GM12864 (cell line): ENCODE measurements at regions not wholly inside any gene's neighbourhood (a gene's known extent, or its start where the extent isn't known, plus 50 kb on each side); places are given as distances from the start of the nearest gene placed in this dataset.

ENCODE experiments used
- DNase-seq: peaks from one replicate; pipeline ENCODE4 v3.0.0-alpha.2; 2011; ENCODE audit warnings: low read depth
- H3K4me3 ChIP-seq: 2 replicates; pipeline ENCODE4 v1.5.1; 2011; ENCODE audit warnings: mild to moderate bottlenecking, low read depth, low read length, control low read depth
- TF ChIP-seq, protein P1 (sequence below): IDR thresholded peaks from 2 replicates; pipeline ENCODE4 v1.5.1; 2011; ENCODE audit warnings: low read depth, mild to moderate bottlenecking, moderate library complexity, low read length, control low read depth, inconsistent platforms; ENCODE audit errors: missing control alignments

DNA sequence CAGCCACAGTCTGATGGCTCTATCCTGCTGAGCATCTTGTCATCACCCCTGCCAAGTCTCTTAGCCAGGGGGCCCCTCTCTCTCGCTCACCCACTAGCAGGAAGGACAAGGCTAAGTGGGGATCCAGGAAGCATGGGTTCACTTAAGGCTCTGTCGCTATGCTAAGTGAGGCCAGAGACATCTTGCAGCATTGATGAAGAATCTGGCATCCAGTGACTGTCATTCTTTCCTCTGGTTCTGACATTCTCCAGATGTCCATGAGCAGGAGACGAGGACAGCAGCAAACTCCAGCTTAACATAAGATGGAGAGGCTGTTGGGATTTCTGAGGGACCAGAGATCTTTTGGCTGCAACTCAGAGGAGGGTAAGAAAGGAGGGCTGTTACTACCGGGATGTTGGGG lies 230.2 kb downstream of the TSHZ3 start:
- DNase-seq = no peak

DNA sequence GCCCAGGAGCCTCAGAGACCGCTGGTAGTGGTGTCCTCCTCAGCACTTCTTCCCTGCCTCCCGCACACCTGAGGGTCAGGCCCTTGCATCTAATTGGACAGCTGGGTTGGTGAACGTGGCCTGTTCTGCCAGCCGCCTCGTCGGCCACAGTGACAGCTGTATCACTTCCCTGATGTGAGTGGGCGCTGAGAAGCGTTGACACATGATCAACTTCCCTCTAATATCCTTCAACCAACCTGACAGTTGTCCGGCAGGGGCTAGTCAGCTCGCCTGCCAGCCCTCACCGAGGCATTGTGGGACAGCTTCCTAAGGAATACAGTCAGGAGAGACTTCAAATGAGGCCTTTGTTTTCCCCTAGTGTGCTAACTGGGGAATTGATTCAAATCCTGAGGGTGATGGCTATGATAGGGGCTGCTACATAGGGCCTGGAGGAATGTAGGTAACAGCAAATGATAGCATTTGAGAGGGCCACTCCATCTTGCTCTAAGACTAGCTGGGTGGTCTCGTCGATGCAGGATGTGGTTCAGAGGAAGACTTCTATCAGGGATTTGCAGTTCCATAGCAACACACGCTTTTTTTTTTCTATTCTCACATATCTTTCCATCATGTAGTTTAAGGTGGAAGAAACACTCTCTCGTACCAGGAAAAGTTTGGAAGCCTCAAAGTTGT lies 230.8 kb downstream of the TSHZ3 start:
- H3K4me3 ChIP-seq = no peak overlapping the region
- TF ChIP-seq, protein P1, sequence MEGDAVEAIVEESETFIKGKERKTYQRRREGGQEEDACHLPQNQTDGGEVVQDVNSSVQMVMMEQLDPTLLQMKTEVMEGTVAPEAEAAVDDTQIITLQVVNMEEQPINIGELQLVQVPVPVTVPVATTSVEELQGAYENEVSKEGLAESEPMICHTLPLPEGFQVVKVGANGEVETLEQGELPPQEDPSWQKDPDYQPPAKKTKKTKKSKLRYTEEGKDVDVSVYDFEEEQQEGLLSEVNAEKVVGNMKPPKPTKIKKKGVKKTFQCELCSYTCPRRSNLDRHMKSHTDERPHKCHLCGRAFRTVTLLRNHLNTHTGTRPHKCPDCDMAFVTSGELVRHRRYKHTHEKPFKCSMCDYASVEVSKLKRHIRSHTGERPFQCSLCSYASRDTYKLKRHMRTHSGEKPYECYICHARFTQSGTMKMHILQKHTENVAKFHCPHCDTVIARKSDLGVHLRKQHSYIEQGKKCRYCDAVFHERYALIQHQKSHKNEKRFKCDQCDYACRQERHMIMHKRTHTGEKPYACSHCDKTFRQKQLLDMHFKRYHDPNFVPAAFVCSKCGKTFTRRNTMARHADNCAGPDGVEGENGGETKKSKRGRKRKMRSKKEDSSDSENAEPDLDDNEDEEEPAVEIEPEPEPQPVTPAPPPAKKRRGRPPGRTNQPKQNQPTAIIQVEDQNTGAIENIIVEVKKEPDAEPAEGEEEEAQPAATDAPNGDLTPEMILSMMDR = no peak
- DNase-seq = no peak

More for the DNA sequence above, 230.2 kb downstream of the TSHZ3 start:
- H3K4me3 ChIP-seq = no peak overlapping the region
- TF ChIP-seq, protein P1 = no peak

DNA sequence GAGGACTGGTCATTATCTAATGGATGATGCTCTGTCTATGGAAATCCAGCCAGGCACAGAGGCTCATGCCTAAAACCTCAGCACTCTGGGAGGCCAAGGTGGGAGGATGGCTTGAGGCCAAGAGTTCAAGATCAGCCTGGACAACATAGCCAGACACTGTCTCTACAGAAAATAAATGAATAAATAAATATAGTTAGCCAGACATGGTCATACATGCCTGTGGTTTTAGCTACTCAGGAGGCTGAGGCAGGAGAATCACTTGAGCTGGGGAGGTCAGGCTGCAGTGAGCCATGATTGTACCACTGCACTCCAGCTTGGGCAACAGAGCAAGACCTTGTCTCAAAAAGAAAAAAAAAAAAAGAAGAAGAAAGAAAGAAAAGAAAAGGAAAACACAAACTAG lies 234.7 kb downstream of the TSHZ3 start:
- H3K4me3 ChIP-seq = no peak overlapping the region
- TF ChIP-seq, protein P1 = no peak
- no peak for DNase-seq

DNA sequence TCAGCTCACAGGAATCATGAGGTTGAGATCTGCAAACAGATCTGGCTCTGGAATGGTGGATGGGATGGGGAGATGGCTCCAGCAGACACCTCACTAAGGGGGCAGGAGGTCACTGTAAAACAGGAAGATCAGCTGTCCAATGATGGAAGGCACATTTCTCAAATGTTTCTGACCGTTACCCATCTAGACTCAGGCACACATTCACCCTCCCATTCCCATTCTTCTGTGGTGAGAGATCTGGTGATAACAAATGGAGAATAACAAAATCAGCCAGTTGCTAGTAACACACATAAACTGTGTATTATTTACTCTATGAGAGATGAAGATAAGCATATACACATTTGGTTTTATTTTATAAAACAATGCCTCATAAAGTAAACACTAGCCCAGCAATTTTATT lies 235.9 kb downstream of the TSHZ3 start:
- H3K4me3 ChIP-seq = no peak overlapping the region
- TF ChIP-seq, protein P1 = no peak
- DNase-seq = no peak

DNA sequence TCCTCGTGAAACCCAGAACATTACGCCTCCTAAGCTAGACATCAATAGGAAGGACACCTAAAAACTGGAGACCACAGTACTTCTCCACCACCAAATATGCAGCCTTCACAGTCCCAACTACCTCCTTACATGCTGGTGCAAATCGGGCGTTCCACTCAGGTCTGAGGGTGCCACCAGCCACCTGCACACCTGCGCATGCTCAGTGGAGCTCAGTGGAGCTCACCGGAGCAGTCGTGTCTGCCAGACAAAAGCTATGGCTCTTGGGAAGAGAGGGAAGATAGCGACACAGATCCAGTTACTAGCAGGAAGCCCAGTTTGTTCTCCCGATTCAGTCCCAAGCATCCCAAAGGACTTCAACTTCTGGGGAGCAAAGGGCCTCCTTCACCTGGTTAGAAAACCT lies 237.1 kb downstream of the TSHZ3 start:
- DNase-seq = no peak
- TF ChIP-seq, protein P1 = no peak
- H3K4me3 ChIP-seq = no peak overlapping the region

DNA sequence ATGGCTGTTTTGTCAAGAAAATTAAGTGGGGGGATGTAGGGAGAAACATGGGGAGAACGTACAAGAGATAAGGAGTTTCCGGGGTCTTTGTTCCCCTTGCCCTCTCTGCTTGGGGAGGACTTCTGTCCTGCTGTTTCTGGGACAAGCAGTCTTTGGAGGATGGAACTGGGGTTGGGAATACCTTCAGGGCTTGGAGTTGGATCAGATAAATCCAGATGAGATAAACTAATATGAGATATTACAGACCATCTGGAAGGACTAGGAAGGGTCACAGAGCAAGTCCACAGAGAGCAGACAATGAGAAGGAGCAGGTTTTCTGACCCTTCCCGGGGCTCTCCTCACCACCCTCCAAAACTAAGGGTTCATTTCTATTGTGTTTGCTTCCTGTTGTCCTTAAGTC lies 237.5 kb downstream of the TSHZ3 start:
- no peak for DNase-seq
- H3K4me3 ChIP-seq = no peak overlapping the region
- TF ChIP-seq, protein P1 = no peak

DNA sequence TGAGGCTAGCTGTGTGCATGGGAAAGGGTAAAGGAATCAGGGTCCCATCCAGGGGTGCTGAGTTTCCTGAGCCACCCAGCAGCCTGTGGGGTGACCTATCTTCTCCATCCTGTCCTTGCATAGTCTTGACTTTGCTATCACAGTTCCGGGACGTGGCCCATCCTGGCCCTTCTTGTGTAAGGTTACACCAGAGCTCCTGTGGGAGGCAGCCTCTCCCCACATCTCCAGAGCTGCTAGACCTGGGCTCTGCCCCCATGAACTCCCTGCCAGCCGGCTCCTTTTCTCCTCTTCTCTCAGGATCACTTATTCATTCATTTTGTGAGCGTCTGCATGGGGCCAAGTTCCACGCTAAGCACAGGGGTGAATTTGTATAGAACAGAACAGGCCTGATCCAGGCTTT lies 238.9 kb downstream of the TSHZ3 start:
- H3K4me3 ChIP-seq = no peak overlapping the region
- TF ChIP-seq, protein P1 = no peak
- no peak for DNase-seq
